Activated T-cell treated with anti-CD3 and anti-CD28 coated beads, Interleukin-2, amount 50 U/mL, for 72 hours (primary cell): ENCODE measurements at regions not wholly inside any gene's neighbourhood (a gene's known extent, or its start where the extent isn't known, plus 50 kb on each side); places are given as distances from the start of the nearest gene placed in this dataset.

Experiments used
- ATAC-seq, 2 donors: fragments of 150-1000 bp; cut with Tn5 transposase; replicated peaks in 1 of 2; 2 replicates each; pipeline ENCODE4 v1.10.0; 2021; ENCODE audit warnings: moderate library complexity in 2 of 2, mild to moderate bottlenecking in 1 of 2
- DNase-seq, 2 donors: peaks; one replicate each; pipeline ENCODE4 v3.0.0; 2021 to 2022; ENCODE audit warnings: mixed read lengths in 1 of 2
- H3K27ac Mint-ChIP-seq: one replicate; pipeline ENCODE4 v1.8.0; 2022; ENCODE audit warnings: mild to moderate bottlenecking, moderate library complexity, mixed read lengths
- H3K27me3 Mint-ChIP-seq: one replicate; pipeline ENCODE4 v1.8.0; 2022; ENCODE audit warnings: low read depth, mixed read lengths
- H3K36me3 Mint-ChIP-seq, 2 donors: one replicate each; pipeline ENCODE4 v1.8.0; 2022; ENCODE audit warnings: mixed read lengths in 2 of 2, mild to moderate bottlenecking in 1 of 2; ENCODE audit not compliant: insufficient read depth in 2 of 2
- H3K4me1 Mint-ChIP-seq: one replicate; pipeline ENCODE4 v1.8.0; 2022; ENCODE audit warnings: low read depth, mixed read lengths
- H3K4me3 Mint-ChIP-seq, 2 donors: one replicate each; pipeline ENCODE4 v1.8.0; 2022; ENCODE audit warnings: mild to moderate bottlenecking in 2 of 2, mixed read lengths in 2 of 2, moderate library complexity in 2 of 2
- H3K9me3 Mint-ChIP-seq, 2 donors: one replicate each; pipeline ENCODE4 v1.8.0; 2022; ENCODE audit warnings: mixed read lengths in 2 of 2

DNA sequence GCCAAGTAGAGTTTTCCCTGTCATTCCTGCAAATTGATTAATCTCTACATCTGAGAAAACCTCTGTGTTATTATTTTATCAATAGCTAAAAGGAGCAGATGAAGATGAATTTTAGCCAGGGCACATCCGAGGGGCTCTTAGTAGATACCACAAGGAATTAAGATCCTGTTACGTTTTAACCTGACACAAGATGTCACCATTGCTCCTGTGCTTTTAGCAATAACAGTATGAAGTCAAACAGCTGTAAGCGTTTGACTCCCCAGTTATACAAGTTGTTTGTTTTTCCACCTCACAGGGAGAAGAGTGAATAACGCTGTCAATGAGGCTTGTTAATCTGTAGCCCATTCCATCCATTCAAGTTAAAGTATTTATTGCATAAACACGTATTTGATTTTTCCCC lies 76.0 kb upstream of the AP1S2 start:
- DNase-seq (no peak), ATAC-seq (no peak)
- Mint-ChIP-seq H3K9me3 (no peaks in the 10 kb centered on the region), H3K36me3 (no peaks in the 10 kb centered on the region), H3K27ac (no peak overlapping the region), H3K27me3 (peaks cover 66% of the 10 kb centered on the region), H3K4me3 (no peak overlapping the region), H3K4me1 (no peaks in the 10 kb centered on the region)

GRCh38 chrX:15929194-15929593 lies 74.6 kb upstream of the AP1S2 start:
- Mint-ChIP-seq H3K9me3 (no peaks in the 10 kb centered on the region), H3K27ac (no peak overlapping the region), H3K36me3 (no peaks in the 10 kb centered on the region), H3K4me3 (no peak overlapping the region), H3K4me1 (no peaks in the 10 kb centered on the region), H3K27me3 (peaks cover 71% of the 10 kb centered on the region)
- no peak for ATAC-seq
- no peak for DNase-seq

DNA sequence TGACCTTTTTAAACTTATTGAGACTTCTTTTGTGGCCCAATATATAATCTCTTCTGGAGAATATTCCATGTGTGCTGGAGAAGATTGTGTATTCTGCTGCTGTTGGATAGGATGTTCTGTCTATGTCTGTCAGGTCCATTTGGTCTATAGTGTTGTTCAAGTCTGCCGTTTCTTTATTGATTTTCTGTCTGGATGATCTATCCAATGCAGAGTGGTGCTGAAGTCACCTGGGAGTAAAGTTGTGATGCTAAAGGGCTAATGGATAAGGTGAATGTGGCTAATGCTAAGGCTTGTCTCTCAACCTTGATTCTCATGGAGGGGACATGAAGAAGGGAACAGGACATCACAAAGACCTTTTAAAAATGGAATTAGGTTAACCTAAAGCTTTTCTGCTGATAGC lies 72.0 kb upstream of the AP1S2 start:
- peaks cover 52% of the 10 kb centered on the region for H3K27me3 Mint-ChIP-seq
- DNase-seq (no peak), ATAC-seq (no peak)
- H3K27ac Mint-ChIP-seq, result no peak overlapping the region
- no peaks in the 10 kb centered on the region for H3K4me1 Mint-ChIP-seq
- no peaks in the 10 kb centered on the region for H3K36me3 Mint-ChIP-seq
- no peak overlapping the region for H3K4me3 Mint-ChIP-seq
- no peaks in the 10 kb centered on the region for H3K9me3 Mint-ChIP-seq

GRCh38 chrX:15918003-15918402 lies 63.4 kb upstream of the AP1S2 start:
- H3K4me1 Mint-ChIP-seq, result peaks cover 5% of the 10 kb centered on the region
- DNase-seq (no peak), ATAC-seq (no peak)
- H3K27me3 Mint-ChIP-seq, result peaks cover 38% of the 10 kb centered on the region
- no peaks in the 10 kb centered on the region for H3K36me3 Mint-ChIP-seq
- no peak overlapping the region for H3K27ac Mint-ChIP-seq
- H3K9me3 Mint-ChIP-seq, result no peaks in the 10 kb centered on the region
- H3K4me3 Mint-ChIP-seq, result no peak overlapping the region

GRCh38 chrX:15916704-15917084 lies 62.1 kb upstream of the AP1S2 start:
- Mint-ChIP-seq H3K27ac (no peak overlapping the region), H3K36me3 (no peaks in the 10 kb centered on the region)

DNA sequence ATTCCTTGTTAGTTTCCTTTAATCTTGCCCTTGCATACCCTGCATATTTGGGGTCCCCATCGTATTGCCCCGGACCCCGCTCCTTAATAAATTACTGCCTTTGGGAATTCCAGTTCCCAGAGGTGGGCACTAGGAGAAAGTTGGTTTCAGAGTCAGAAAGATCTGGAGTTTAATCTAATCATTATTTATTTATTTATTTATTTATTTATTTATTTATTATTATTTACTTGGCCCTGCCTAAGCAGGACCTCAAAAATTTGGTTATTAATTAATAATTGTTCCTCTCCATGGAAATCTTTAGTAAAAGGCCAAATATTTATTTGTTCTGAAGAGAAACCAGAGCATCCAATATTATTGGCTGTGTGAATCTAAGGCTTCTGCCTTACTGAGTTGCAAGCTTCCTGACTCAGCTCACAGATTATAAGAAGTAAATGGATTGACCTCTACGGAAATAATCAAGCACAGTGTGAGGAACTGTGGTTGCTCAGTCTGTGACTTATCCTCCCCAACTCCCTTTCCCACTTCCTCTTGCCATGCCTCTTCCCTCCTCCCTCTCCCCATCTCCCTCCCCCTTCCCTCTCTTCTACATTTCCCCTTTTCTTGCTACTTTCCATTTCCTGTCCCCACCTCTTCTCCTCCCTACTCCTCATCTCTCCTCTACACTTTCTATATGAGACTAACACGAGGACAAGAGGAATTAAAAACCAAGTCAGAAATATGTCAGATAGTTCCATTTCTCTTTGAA lies 61.5 kb upstream of the AP1S2 start:
- Mint-ChIP-seq H3K4me1 (peaks cover 5% of the 10 kb centered on the region), H3K36me3 (no peaks in the 10 kb centered on the region), H3K9me3 (no peaks in the 10 kb centered on the region), H3K27ac (no peak overlapping the region), H3K27me3 (peaks cover 44% of the 10 kb centered on the region), H3K4me3 (no peak overlapping the region)
- DNase-seq, result no peak
- ATAC-seq, result no peak

More at GRCh38 chrX:15916704-15917084, 62.1 kb upstream of the AP1S2 start:
- ATAC-seq (no peak), DNase-seq (no peak)
- Mint-ChIP-seq H3K9me3 (no peaks in the 10 kb centered on the region), H3K4me3 (no peak overlapping the region), H3K4me1 (peaks cover 5% of the 10 kb centered on the region), H3K27me3 (peaks cover 44% of the 10 kb centered on the region)

GRCh38 chrX:15914486-15914885 lies 59.9 kb upstream of the AP1S2 start:
- H3K4me3 Mint-ChIP-seq, result no peak overlapping the region
- ATAC-seq (no peak), DNase-seq (no peak)
- H3K4me1 Mint-ChIP-seq, result peaks cover 5% of the 10 kb centered on the region
- H3K27ac Mint-ChIP-seq, result no peak overlapping the region
- no peaks in the 10 kb centered on the region for H3K36me3 Mint-ChIP-seq
- H3K9me3 Mint-ChIP-seq, result no peaks in the 10 kb centered on the region
- H3K27me3 Mint-ChIP-seq, result peaks cover 51% of the 10 kb centered on the region

DNA sequence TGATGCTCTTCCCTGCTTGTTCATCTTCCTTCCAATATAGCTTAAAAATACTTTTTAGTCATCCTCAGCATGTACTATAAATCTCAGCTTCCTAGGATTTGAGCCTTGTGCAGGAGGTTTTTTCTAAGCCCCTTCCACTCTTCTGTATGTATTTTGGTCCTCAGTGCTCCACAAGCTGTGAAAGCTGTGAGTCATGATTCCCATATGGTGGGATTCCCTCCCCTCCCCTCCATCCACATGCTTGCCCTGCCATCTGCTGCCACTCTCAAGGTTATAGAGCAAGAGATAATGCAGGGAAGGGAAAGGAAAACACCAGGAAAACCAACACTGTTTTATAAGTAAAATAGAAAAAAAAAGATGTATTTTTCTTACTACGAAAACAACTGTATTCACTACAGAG lies 58.5 kb upstream of the AP1S2 start:
- DNase-seq, result no peak
- Mint-ChIP-seq H3K27me3 (peaks cover 51% of the 10 kb centered on the region), H3K36me3 (no peaks in the 10 kb centered on the region), H3K4me1 (peaks cover 5% of the 10 kb centered on the region), H3K9me3 (no peaks in the 10 kb centered on the region), H3K27ac (no peak overlapping the region), H3K4me3 (no peak overlapping the region)
- ATAC-seq, result no peak

- DNase-seq, result no peak
These were observed 57.3 kb upstream of the AP1S2 start for GRCh38 chrX:15911734-15912550.

GRCh38 chrX:15909605-15910004 lies 55.0 kb upstream of the AP1S2 start:
- Mint-ChIP-seq H3K27me3 (peaks cover 36% of the 10 kb centered on the region), H3K4me3 (no peak overlapping the region), H3K36me3 (no peaks in the 10 kb centered on the region), H3K9me3 (no peaks in the 10 kb centered on the region), H3K27ac (no peak overlapping the region), H3K4me1 (no peaks in the 10 kb centered on the region)
- ATAC-seq (no peak), DNase-seq (no peak)

More at GRCh38 chrX:15911734-15912550, 57.3 kb upstream of the AP1S2 start:
- H3K4me3 Mint-ChIP-seq, result no peak overlapping the region
- H3K27ac Mint-ChIP-seq, result no peak overlapping the region
- H3K4me1 Mint-ChIP-seq, result peaks cover 5% of the 10 kb centered on the region
- H3K9me3 Mint-ChIP-seq, result no peaks in the 10 kb centered on the region
- H3K27me3 Mint-ChIP-seq, result peaks cover 45% of the 10 kb centered on the region
- no peaks in the 10 kb centered on the region for H3K36me3 Mint-ChIP-seq
- peak; percentile 58 to 72 for ATAC-seq

GRCh38 chrX:15908603-15909290 lies 54.1 kb upstream of the AP1S2 start:
- H3K27ac Mint-ChIP-seq, result no peak overlapping the region

GRCh38 chrX:15906041-15906943 lies 51.7 kb upstream of the AP1S2 start:
- H3K9me3 Mint-ChIP-seq, result peaks cover 0 to 3% of the 10 kb centered on the region in 2 donors
- DNase-seq (no peak), ATAC-seq (no peak)
- H3K36me3 Mint-ChIP-seq, result peaks cover 0 to 3% of the 10 kb centered on the region in 2 donors
- H3K4me1 Mint-ChIP-seq, result no peaks in the 10 kb centered on the region
- H3K4me3 Mint-ChIP-seq, result no peak overlapping the region
- peaks cover 21% of the 10 kb centered on the region for H3K27me3 Mint-ChIP-seq
- no peak overlapping the region for H3K27ac Mint-ChIP-seq

More at GRCh38 chrX:15908603-15909290, 54.1 kb upstream of the AP1S2 start:
- Mint-ChIP-seq H3K4me1 (no peaks in the 10 kb centered on the region), H3K9me3 (no peaks in the 10 kb centered on the region), H3K36me3 (no peaks in the 10 kb centered on the region), H3K4me3 (no peak overlapping the region), H3K27me3 (peaks cover 29% of the 10 kb centered on the region)
- DNase-seq (no peak), ATAC-seq (no peak)
